ENCODE measurements at regions not wholly inside any gene's neighbourhood (a gene's known extent, or its start where the extent isn't known, plus 50 kb on each side); places are given as distances from the start of the nearest gene placed in this dataset.

GRCh38 chr7:54345746-54346145 is 196.4 kb upstream of the VSTM2A start:
- ATAC-seq: no peak
- TF ChIP-seq, protein P1, sequence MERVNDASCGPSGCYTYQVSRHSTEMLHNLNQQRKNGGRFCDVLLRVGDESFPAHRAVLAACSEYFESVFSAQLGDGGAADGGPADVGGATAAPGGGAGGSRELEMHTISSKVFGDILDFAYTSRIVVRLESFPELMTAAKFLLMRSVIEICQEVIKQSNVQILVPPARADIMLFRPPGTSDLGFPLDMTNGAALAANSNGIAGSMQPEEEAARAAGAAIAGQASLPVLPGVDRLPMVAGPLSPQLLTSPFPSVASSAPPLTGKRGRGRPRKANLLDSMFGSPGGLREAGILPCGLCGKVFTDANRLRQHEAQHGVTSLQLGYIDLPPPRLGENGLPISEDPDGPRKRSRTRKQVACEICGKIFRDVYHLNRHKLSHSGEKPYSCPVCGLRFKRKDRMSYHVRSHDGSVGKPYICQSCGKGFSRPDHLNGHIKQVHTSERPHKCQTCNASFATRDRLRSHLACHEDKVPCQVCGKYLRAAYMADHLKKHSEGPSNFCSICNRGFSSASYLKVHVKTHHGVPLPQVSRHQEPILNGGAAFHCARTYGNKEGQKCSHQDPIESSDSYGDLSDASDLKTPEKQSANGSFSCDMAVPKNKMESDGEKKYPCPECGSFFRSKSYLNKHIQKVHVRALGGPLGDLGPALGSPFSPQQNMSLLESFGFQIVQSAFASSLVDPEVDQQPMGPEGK (CRISPR knock-in tag; IDR thresholded peaks at IDR 0.05; ENCODE audit: borderline replicate concordance): no peak
- TF ChIP-seq PPARA (CRISPR knock-in tag; IDR thresholded peaks at IDR 0.05; ENCODE audit: borderline replicate concordance): no peak
- no peak for TF ChIP-seq ZNF8 (CRISPR knock-in tag; IDR thresholded peaks at IDR 0.05)
- TF ChIP-seq SNAI2 (CRISPR knock-in tag; IDR thresholded peaks at IDR 0.05): no peak
- no peak for TF ChIP-seq ESRRG (CRISPR knock-in tag; IDR thresholded peaks at IDR 0.05)
- no peak for TF ChIP-seq ZNF70 (CRISPR knock-in tag; IDR thresholded peaks at IDR 0.05)
- TF ChIP-seq ZFP30 (CRISPR knock-in tag; IDR thresholded peaks at IDR 0.05): no peak
- no peak for TF ChIP-seq ZC3H10 (CRISPR knock-in tag; IDR thresholded peaks at IDR 0.05)
- no peak for TF ChIP-seq RARB (CRISPR knock-in tag; IDR thresholded peaks at IDR 0.05)
- no peak for TF ChIP-seq BACH2 (CRISPR knock-in tag; IDR thresholded peaks at IDR 0.05; ENCODE audit: borderline replicate concordance)
- TF ChIP-seq ZNF565 (CRISPR knock-in tag; conservative IDR thresholded peaks at IDR 0.05; ENCODE audit: low read depth): no peak
- TF ChIP-seq TOX (CRISPR knock-in tag; IDR thresholded peaks at IDR 0.05; ENCODE audit: borderline replicate concordance): no peak
- TF ChIP-seq TSHZ2 (CRISPR knock-in tag; IDR thresholded peaks at IDR 0.05): no peak
- no peak for TF ChIP-seq TCF4 (CRISPR knock-in tag; IDR thresholded peaks at IDR 0.05; ENCODE audit: borderline replicate concordance)

DNA sequence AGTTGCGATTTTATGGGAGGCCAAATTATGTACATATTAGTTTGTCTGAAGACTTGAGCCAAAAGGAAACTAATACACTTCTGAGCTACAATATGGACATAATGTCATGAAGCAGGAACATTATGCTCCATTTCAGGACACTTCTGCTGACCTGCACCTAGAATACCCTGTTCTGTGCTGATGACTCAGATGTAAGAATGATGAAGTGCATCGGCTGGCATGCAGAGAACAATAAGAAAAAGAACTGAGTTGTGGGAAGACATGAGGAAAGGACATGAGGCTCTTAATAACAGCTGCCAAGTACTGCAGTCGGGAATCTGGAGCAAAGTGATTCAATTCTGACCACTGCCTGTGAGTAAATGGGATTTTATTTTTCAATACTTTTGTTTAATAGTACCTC is 192.9 kb upstream of the VSTM2A start:
- ATAC-seq: no peak
- TF ChIP-seq ZNF70 (CRISPR knock-in tag; IDR thresholded peaks at IDR 0.05): no peak
- no peak for TF ChIP-seq ARNTL (CRISPR knock-in tag; IDR thresholded peaks at IDR 0.05; ENCODE audit: borderline replicate concordance, low read depth)
- no peak for TF ChIP-seq ZFP30 (CRISPR knock-in tag; IDR thresholded peaks at IDR 0.05)
- no peak for TF ChIP-seq OSR1 (CRISPR knock-in tag; IDR thresholded peaks at IDR 0.05)
- TF ChIP-seq, protein P2, sequence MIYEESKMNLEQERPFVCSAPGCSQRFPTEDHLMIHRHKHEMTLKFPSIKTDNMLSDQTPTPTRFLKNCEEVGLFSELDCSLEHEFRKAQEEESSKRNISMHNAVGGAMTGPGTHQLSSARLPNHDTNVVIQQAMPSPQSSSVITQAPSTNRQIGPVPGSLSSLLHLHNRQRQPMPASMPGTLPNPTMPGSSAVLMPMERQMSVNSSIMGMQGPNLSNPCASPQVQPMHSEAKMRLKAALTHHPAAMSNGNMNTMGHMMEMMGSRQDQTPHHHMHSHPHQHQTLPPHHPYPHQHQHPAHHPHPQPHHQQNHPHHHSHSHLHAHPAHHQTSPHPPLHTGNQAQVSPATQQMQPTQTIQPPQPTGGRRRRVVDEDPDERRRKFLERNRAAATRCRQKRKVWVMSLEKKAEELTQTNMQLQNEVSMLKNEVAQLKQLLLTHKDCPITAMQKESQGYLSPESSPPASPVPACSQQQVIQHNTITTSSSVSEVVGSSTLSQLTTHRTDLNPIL (CRISPR knock-in tag; IDR thresholded peaks at IDR 0.05; ENCODE audit: low read depth): no peak
- TF ChIP-seq ZFP3 (CRISPR knock-in tag; IDR thresholded peaks at IDR 0.05): no peak
- TF ChIP-seq PPARA (CRISPR knock-in tag; IDR thresholded peaks at IDR 0.05; ENCODE audit: borderline replicate concordance): no peak
- no peak for TF ChIP-seq CSDC2 (CRISPR knock-in tag; IDR thresholded peaks at IDR 0.05)
- TF ChIP-seq BACH2 (CRISPR knock-in tag; IDR thresholded peaks at IDR 0.05; ENCODE audit: borderline replicate concordance): no peak
- TF ChIP-seq, protein P1 (CRISPR knock-in tag; IDR thresholded peaks at IDR 0.05; ENCODE audit: borderline replicate concordance): no peak
- TF ChIP-seq ZNF8 (CRISPR knock-in tag; IDR thresholded peaks at IDR 0.05): no peak
- TF ChIP-seq POU6F1 (CRISPR knock-in tag; IDR thresholded peaks at IDR 0.05; ENCODE audit: borderline replicate concordance, low read depth): no peak
- no peak for TF ChIP-seq TSHZ2 (CRISPR knock-in tag; IDR thresholded peaks at IDR 0.05)
- TF ChIP-seq TOX (CRISPR knock-in tag; IDR thresholded peaks at IDR 0.05; ENCODE audit: borderline replicate concordance): no peak
- no peak for TF ChIP-seq RARB (CRISPR knock-in tag; IDR thresholded peaks at IDR 0.05)
- no peak for TF ChIP-seq ZC3H10 (CRISPR knock-in tag; IDR thresholded peaks at IDR 0.05)
- no peak for TF ChIP-seq SNAI2 (CRISPR knock-in tag; IDR thresholded peaks at IDR 0.05)
- TF ChIP-seq ESRRG (CRISPR knock-in tag; IDR thresholded peaks at IDR 0.05): no peak
- no peak for TF ChIP-seq GLIS3 (CRISPR knock-in tag; IDR thresholded peaks at IDR 0.05)
- TF ChIP-seq ISL1 (CRISPR knock-in tag; IDR thresholded peaks at IDR 0.05): no peak
